CD4-positive, alpha-beta T cell treated with Interleukin-6 for 4 hours (primary cell): ENCODE measurements at regions not wholly inside any gene's neighbourhood (a gene's known extent, or its start where the extent isn't known, plus 50 kb on each side); places are given as distances from the start of the nearest gene placed in this dataset.
"Not testable (repeated sequence)": the region's sequence is repeated elsewhere in the genome, so short reads cannot be mapped to it uniquely, and the experiment has no call there.

Experiments used
- DNase-seq: peaks from one replicate; pipeline ENCODE4 v3.0.0-alpha.2; 2020; ENCODE audit warnings: mixed read lengths

- DNase-seq, result not testable (repeated sequence)
These were observed 114.5 kb downstream of the GATA6 start for GRCh38 chr18:22283855-22284254.

GRCh38 chr18:22283397-22283796, 114.0 kb downstream of the GATA6 start:
- no peak for DNase-seq

- DNase-seq, result no peak
These were observed 113.7 kb downstream of the GATA6 start for GRCh38 chr18:22283116-22283395.

- DNase-seq, result no peak
These were observed 113.1 kb downstream of the GATA6 start for GRCh38 chr18:22282311-22283115.

GRCh38 chr18:22280453-22280750, 111.0 kb downstream of the GATA6 start:
- DNase-seq, result no peak

- no peak for DNase-seq
These were observed 110.5 kb downstream of the GATA6 start for GRCh38 chr18:22279741-22280452.

GRCh38 chr18:22278798-22279197, 109.4 kb downstream of the GATA6 start:
- DNase-seq, result no peak

- DNase-seq, result no peak
These were observed 108.4 kb downstream of the GATA6 start for GRCh38 chr18:22277758-22278157.

GRCh38 chr18:22276334-22276713, 106.9 kb downstream of the GATA6 start:
- no peak for DNase-seq

GRCh38 chr18:22275706-22276333, 106.4 kb downstream of the GATA6 start:
- DNase-seq, result no peak

- no peak for DNase-seq
These were observed 104.0 kb downstream of the GATA6 start for GRCh38 chr18:22273101-22274039.

GRCh38 chr18:22272242-22272641, 102.9 kb downstream of the GATA6 start:
- no peak for DNase-seq

- no peak for DNase-seq
These were observed 101.6 kb downstream of the GATA6 start for GRCh38 chr18:22271030-22271429.

- DNase-seq, result no peak
These were observed 99.3 kb downstream of the GATA6 start for GRCh38 chr18:22268641-22269128.

GRCh38 chr18:22267697-22268096, 98.3 kb downstream of the GATA6 start:
- DNase-seq, result no peak

- no peak for DNase-seq
These were observed 97.8 kb downstream of the GATA6 start for GRCh38 chr18:22267225-22267624.

GRCh38 chr18:22265838-22266237, 96.4 kb downstream of the GATA6 start:
- no peak for DNase-seq

GRCh38 chr18:22260208-22260820, 90.9 kb downstream of the GATA6 start:
- no peak for DNase-seq

- DNase-seq, result no peak
These were observed 87.7 kb downstream of the GATA6 start for GRCh38 chr18:22257022-22257543.

- DNase-seq, result no peak
These were observed 84.7 kb downstream of the GATA6 start for GRCh38 chr18:22254088-22254487.

GRCh38 chr18:22253676-22254075, 84.3 kb downstream of the GATA6 start:
- no peak for DNase-seq

- DNase-seq, result no peak
These were observed 83.8 kb downstream of the GATA6 start for GRCh38 chr18:22253156-22253555.
